ENCODE measurements at regions not wholly inside any gene's neighbourhood (a gene's known extent, or its start where the extent isn't known, plus 50 kb on each side); places are given as distances from the start of the nearest gene placed in this dataset.

- CTCF ChIA-PET, result interaction anchor here (1.0 kb wide), 1 partner anchor 8 kb away, joined by 3 read pairs; no protein-coding TSS in a partner anchor
- no peak for DNase-seq
- no peaks in the 10 kb centered on the region for H3K4me1 Mint-ChIP-seq
- no peaks in the 10 kb centered on the region for H3K36me3 Mint-ChIP-seq
- H3K27me3 Mint-ChIP-seq, result no peaks in the 10 kb centered on the region
- H3K27ac Mint-ChIP-seq, result no peak overlapping the region
- H3K9me3 Mint-ChIP-seq, result no peaks in the 10 kb centered on the region
- H3K4me3 Mint-ChIP-seq, result no peak overlapping the region
These were observed 59.0 kb upstream of the MINAR1 start for GRCh38 chr15:79373113-79373512.

- Mint-ChIP-seq H3K4me1 (no peaks in the 10 kb centered on the region), H3K4me3 (no peak overlapping the region), H3K27me3 (no peaks in the 10 kb centered on the region), H3K36me3 (no peaks in the 10 kb centered on the region), H3K9me3 (no peaks in the 10 kb centered on the region), H3K27ac (no peak overlapping the region)
- CTCF ChIA-PET, result no interaction called here
- no peak for DNase-seq
These were observed 58.4 kb upstream of the MINAR1 start for GRCh38 chr15:79373728-79374127.

- Mint-ChIP-seq H3K4me1 (no peaks in the 10 kb centered on the region), H3K27ac (no peak overlapping the region)
These were observed 55.8 kb upstream of the MINAR1 start for GRCh38 chr15:79376383-79376782.

GRCh38 chr15:79378394-79379109 lies 53.6 kb upstream of the MINAR1 start:
- Mint-ChIP-seq H3K4me3 (no peak overlapping the region), H3K4me1 (no peaks in the 10 kb centered on the region), H3K27ac (no peak overlapping the region), H3K9me3 (no peaks in the 10 kb centered on the region), H3K36me3 (no peaks in the 10 kb centered on the region), H3K27me3 (no peaks in the 10 kb centered on the region)
- DNase-seq, result no peak
- CTCF ChIA-PET, result interaction anchor here (4.3 to 8.6 kb wide), 2 partner anchors 216 to 472 kb away, joined by 25 to 170 read pairs; no protein-coding TSS in a partner anchor

More at GRCh38 chr15:79376383-79376782, 55.8 kb upstream of the MINAR1 start:
- Mint-ChIP-seq H3K9me3 (no peaks in the 10 kb centered on the region), H3K36me3 (no peaks in the 10 kb centered on the region), H3K4me3 (no peak overlapping the region), H3K27me3 (no peaks in the 10 kb centered on the region)
- DNase-seq, result no peak
- CTCF ChIA-PET, result interaction anchor here (0.8 kb wide), 1 partner anchor 220 kb away, joined by 5 read pairs; no protein-coding TSS in a partner anchor

GRCh38 chr15:79380755-79381497 lies 51.2 kb upstream of the MINAR1 start:
- H3K4me1 Mint-ChIP-seq, result no peaks in the 10 kb centered on the region
- H3K27me3 Mint-ChIP-seq, result no peaks in the 10 kb centered on the region
- H3K9me3 Mint-ChIP-seq, result no peaks in the 10 kb centered on the region
- H3K36me3 Mint-ChIP-seq, result no peaks in the 10 kb centered on the region
- CTCF ChIA-PET, result interaction anchor here (0.7 to 8.6 kb wide), 27 partner anchors 8 to 860 kb away, joined by 3 to 170 read pairs (median 5); no protein-coding TSS in a partner anchor
- H3K27ac Mint-ChIP-seq, result no peak overlapping the region
- DNase-seq, result peak; percentile 84
- H3K4me3 Mint-ChIP-seq, result no peak overlapping the region

GRCh38 chr15:79381593-79381992 lies 50.5 kb upstream of the MINAR1 start:
- Mint-ChIP-seq H3K27ac (no peak overlapping the region), H3K4me1 (no peaks in the 10 kb centered on the region), H3K36me3 (no peaks in the 10 kb centered on the region), H3K9me3 (no peaks in the 10 kb centered on the region), H3K27me3 (no peaks in the 10 kb centered on the region), H3K4me3 (no peak overlapping the region)
- CTCF ChIA-PET, result interaction anchor here (0.6 to 8.6 kb wide), 23 partner anchors 9 to 796 kb away, joined by 3 to 170 read pairs (median 5); no protein-coding TSS in a partner anchor
- DNase-seq, result no peak

All from activated naive CD4-positive, alpha-beta T cell treated with anti-CD3 and anti-CD28 coated beads, Interleukin-2, amount 10 ng/mL, durations not matched to agents 7 days and 5 days (primary cell).